ENCODE measurements at regions not wholly inside any gene's neighbourhood (a gene's known extent, or its start where the extent isn't known, plus 50 kb on each side); places are given as distances from the start of the nearest gene placed in this dataset.
A peak's percentile ranks its signal among the peaks of the same experiment; 100 is the strongest.

- in situ Hi-C loops (cut with MboI): no loop called here
- no peak overlapping the region for H3K27ac ChIP-seq (ENCODE audit: extremely low read depth, low read depth, low read length)
- 13% methylated on average over 3 of the region's 6 CpGs for WGBS (ENCODE audit: insufficient coverage, low coverage, missing lambda C conversion rate)
- H3K36me3 ChIP-seq (ENCODE audit: control insufficient read depth, insufficient read depth, low read length): no peaks in the 10 kb centered on the region
- no peak overlapping the region for H2AFZ ChIP-seq (ENCODE audit: low read depth, low read length)
- H3K9me3 ChIP-seq (replicated peaks; ENCODE audit: control insufficient read depth, insufficient read depth, low read depth, low read length): no peaks in the 10 kb centered on the region
- no peak overlapping the region for H3K4me3 ChIP-seq
- intact Hi-C loops (cut with micrococcal nuclease): no loop called here
- no TSS peak for BruUV-seq (replicated peaks)
- FAIRE-seq (no peak), DNase-seq (ENCODE audit: extremely low read depth in 1 of 4, low spot score in 3 of 4) (no peak), ATAC-seq (no peak)
- no peak for TF ChIP-seq SLC30A9 (CRISPR knock-in tag; IDR thresholded peaks at IDR 0.05)
- TF ChIP-seq JUNB (CRISPR knock-in tag; conservative IDR thresholded peaks at IDR 0.05): no peak
- no peak for TF ChIP-seq CHCHD3 (CRISPR knock-in tag; IDR thresholded peaks at IDR 0.05)
- TF ChIP-seq MYNN (IDR thresholded peaks at IDR 0.05): no peak
- TF ChIP-seq MYNN (CRISPR knock-in tag; IDR thresholded peaks at IDR 0.05): no peak
- no peak for TF ChIP-seq ETV5 (CRISPR knock-in tag; IDR thresholded peaks at IDR 0.05; ENCODE audit: low read depth)
- no peak for TF ChIP-seq EHMT2 (IDR thresholded peaks at IDR 0.05)
- no peak for TF ChIP-seq RAD21 (CRISPR knock-in tag; conservative IDR thresholded peaks at IDR 0.05 in 1 of 2, IDR thresholded peaks at IDR 0.05 in 1 of 2)
- TF ChIP-seq, protein P1, sequence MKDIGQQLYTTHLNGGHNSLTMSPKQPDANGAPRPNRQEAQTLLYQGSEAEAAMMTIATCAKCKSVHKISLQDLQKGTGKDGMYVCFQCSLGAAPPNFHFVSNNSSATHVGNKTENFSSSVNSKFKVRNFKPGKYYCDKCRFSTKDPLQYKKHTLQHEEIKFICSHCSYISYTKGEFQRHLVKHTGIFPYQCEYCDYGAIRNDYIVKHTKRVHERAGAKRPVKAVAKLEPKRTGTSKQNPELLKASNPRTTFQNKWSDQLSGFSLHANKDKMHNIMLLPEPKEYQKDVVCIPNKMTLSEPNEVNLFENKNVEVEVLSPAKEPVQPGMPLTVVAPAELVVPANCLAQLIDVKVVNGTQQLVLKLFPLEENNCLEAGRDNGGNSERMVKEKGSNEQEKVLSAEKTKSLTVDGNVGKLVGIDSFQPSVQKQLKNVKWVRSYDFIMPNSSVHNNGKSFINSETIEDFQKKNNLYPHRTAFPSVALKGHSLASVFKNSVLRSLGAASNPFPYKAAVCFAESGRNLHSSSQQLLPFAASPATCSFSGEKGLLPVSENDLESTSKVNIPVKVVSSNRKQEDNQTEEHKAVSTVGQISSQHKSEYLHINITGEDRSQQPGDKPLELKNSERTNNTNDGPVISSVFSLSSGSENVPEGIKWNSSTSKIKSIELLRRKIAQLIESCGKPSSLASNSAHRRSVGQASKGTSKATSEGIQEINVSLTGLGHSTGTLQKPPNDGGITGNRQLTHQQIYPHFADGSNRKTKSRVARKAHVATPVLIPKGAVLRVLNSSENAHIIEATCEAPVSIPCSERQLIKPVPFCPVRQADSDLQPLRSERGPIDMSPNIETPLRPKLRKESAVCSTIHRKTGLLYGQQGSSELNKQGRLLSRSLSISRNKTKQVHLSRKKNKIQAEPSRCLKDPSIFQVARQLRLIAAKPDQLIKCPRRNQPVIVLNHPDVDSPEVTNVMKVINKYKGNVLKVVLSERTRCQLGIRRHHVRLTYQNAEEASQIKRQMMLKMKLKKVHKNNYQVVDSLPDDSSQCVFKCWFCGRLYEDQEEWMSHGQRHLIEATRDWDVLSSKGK (CRISPR knock-in tag; IDR thresholded peaks at IDR 0.05): no peak
- TF ChIP-seq, protein P2, sequence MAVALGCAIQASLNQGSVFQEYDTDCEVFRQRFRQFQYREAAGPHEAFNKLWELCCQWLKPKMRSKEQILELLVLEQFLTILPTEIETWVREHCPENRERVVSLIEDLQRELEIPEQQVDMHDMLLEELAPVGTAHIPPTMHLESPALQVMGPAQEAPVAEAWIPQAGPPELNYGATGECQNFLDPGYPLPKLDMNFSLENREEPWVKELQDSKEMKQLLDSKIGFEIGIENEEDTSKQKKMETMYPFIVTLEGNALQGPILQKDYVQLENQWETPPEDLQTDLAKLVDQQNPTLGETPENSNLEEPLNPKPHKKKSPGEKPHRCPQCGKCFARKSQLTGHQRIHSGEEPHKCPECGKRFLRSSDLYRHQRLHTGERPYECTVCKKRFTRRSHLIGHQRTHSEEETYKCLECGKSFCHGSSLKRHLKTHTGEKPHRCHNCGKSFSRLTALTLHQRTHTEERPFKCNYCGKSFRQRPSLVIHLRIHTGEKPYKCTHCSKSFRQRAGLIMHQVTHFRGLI (CRISPR knock-in tag; IDR thresholded peaks at IDR 0.05): no peak
- TF ChIP-seq CHD2 (IDR thresholded peaks at IDR 0.05; ENCODE audit: low read depth, low read length): no peak
- CTCF ChIA-PET (ENCODE audit: low intra/inter-chr PET ratio): no interaction called here
- POLR2A ChIA-PET: no interaction called here
- H4K20me1 ChIP-seq (replicated peaks; ENCODE audit: control insufficient read depth, insufficient read depth, low read length): no peaks in the 10 kb centered on the region
- peak overlapping the region in 1 of 2 experiments; percentile 6; a peak in 1 of 4 replicates for H3K9ac ChIP-seq (ENCODE audit: insufficient read depth in 1 of 2, low read depth in 2 of 2, low read length in 2 of 2)
- H3K4me2 ChIP-seq (ENCODE audit: insufficient read depth, low read length): no peak overlapping the region
- no peaks in the 10 kb centered on the region for H3K9me1 ChIP-seq (ENCODE audit: control insufficient read depth, insufficient read depth, low read length)
- no peaks in the 10 kb centered on the region for H3K79me2 ChIP-seq (ENCODE audit: control insufficient read depth, insufficient read depth, low read length)
- peaks cover 5 to 54% of the 10 kb centered on the region in 2 experiments; a peak in 4 of 5 replicates for H3K27me3 ChIP-seq (ENCODE audit: control insufficient read depth in 2 of 2, insufficient read depth in 2 of 2, low read length in 2 of 2)
- peaks cover 0 to 42% of the 10 kb centered on the region in 2 experiments; a peak in 2 of 5 replicates for H3K4me1 ChIP-seq (replicated peaks in 1 of 2; ENCODE audit: control insufficient read depth in 2 of 2, insufficient read depth in 2 of 2, low read length in 2 of 2)
These were observed 132.9 kb downstream of the FAM53A start for GRCh38 chr4:1551211-1551610.

Data from K562 (cell line).